Loucy (cell line): ENCODE measurements at regions not wholly inside any gene's neighbourhood (a gene's known extent, or its start where the extent isn't known, plus 50 kb on each side); places are given as distances from the start of the nearest gene placed in this dataset.

Experiments used
- CTCF ChIP-seq: fragments of 200-600 bp; sonication (generic); conservative IDR thresholded peaks from 2 replicates; pipeline ENCODE4 v1.5.1; 2014; ENCODE audit warnings: mild to moderate bottlenecking, antibody characterized with exemption, low read length
- EZH2phosphoT487 ChIP-seq: fragments of 200-600 bp; IDR thresholded peaks from 2 replicates; pipeline ENCODE4 v1.6.1; 2018; ENCODE audit warnings: antibody characterized with exemption, mild to moderate bottlenecking, moderate library complexity, borderline replicate concordance

GRCh38 chr20:53815509-53815908 lies 221.9 kb upstream of the ZNF217 start:
- TF ChIP-seq CTCF: no peak
- TF ChIP-seq EZH2phosphoT487: no peak
